ENCODE measurements at regions not wholly inside any gene's neighbourhood (a gene's known extent, or its start where the extent isn't known, plus 50 kb on each side); places are given as distances from the start of the nearest gene placed in this dataset.

DNA sequence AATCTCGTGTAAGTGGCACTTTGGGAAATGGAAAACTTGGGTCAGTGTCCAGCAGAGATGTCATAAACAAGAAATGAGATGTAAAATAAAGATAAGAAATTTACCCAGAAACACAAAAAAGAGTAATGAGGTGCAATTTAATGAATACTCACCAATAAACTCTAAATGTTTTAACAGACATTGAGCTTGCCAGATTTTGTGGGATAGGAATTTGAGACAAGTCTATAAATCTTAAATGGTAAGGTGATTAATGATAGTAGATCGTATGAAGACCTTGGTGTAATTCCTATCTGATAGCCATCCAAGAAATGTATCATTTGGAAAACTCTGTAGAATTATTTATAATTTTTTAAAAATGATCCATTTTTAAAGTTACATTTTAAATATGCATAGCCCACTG is 682.4 kb downstream of the MAT2B start:
- DNase-seq (ENCODE audit: low read depth, low spot score): no peak
- H3K4me1 ChIP-seq (ENCODE audit: control insufficient read depth, insufficient read depth, low read length): peaks cover 2% of the 10 kb centered on the region; the same call in 1 of the 2 replicates
- 100% methylated on average over 1 of the region's 2 CpGs for WGBS (ENCODE audit: insufficient coverage, insufficient read length)

DNA sequence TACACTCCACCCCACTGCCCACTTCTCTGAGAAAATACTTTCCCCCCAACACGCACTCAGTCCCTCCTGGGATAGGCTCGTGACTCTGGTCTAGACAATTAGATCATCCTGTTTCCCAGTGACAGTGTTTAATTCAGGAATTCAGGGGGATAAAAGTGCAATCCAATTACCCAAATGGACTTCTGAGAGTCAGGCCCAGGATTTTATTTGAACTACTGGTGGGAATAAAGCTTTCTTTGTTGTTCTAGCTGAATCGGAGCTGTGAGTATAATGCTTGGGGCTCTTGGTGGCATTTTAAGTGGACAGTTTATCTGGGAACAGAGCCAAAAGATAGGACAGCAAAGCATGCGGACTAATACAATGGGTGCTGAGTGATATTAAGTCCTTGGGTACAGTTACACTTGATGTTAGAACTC is 683.3 kb downstream of the MAT2B start:
- Histone ChIP-seq H3K27me3 (ENCODE audit: control insufficient read depth, insufficient read depth, low read length) (no peaks in the 10 kb centered on the region), H3K4me1 (ENCODE audit: control insufficient read depth, insufficient read depth, low read length) (peaks cover 2% of the 10 kb centered on the region; the same call in 1 of the 2 replicates), H3K27ac (ENCODE audit: low read length) (no peak overlapping the region), H3K9me3 (ENCODE audit: control insufficient read depth, insufficient read depth, low read length) (no peaks in the 10 kb centered on the region), H3K4me3 (ENCODE audit: low read length) (no peak overlapping the region), H3K36me3 (ENCODE audit: control insufficient read depth, insufficient read depth, low read length) (no peaks in the 10 kb centered on the region)
- no CpG with 5 or more reads among the region's 4 CpGs for WGBS (ENCODE audit: insufficient coverage, insufficient read length)
- DNase-seq (ENCODE audit: low read depth, low spot score): no peak

More for the DNA sequence above, 682.4 kb downstream of the MAT2B start:
- H3K36me3 ChIP-seq (ENCODE audit: control insufficient read depth, insufficient read depth, low read length): no peaks in the 10 kb centered on the region
- no peaks in the 10 kb centered on the region for H3K27me3 ChIP-seq (ENCODE audit: control insufficient read depth, insufficient read depth, low read length)
- no peak overlapping the region for H3K4me3 ChIP-seq (ENCODE audit: low read length)
- H3K27ac ChIP-seq (ENCODE audit: low read length): no peak overlapping the region
- H3K9me3 ChIP-seq (ENCODE audit: control insufficient read depth, insufficient read depth, low read length): no peaks in the 10 kb centered on the region

DNA sequence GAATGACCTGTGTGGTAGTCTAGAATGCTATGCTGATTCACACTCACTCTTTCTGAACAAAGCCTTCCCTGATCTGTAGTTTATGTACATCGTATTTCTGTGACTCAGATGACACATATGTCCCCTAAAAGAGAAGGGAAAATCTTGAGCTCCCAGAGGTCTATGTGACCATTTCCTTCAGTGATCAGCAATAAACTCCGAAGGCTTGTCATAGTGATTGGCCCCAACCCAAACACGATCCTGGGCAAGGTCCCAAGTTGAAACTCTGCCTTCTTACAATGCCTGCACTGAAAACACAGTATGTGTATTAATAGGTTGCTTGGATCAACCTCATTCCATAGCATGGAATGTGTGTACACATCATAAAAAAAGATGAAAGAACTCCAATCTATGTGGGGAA is 685.8 kb downstream of the MAT2B start:
- Histone ChIP-seq H3K9me3 (ENCODE audit: control insufficient read depth, insufficient read depth, low read length) (no peaks in the 10 kb centered on the region), H3K4me3 (ENCODE audit: low read length) (no peak overlapping the region), H3K36me3 (ENCODE audit: control insufficient read depth, insufficient read depth, low read length) (no peaks in the 10 kb centered on the region), H3K27ac (ENCODE audit: low read length) (no peak overlapping the region), H3K27me3 (ENCODE audit: control insufficient read depth, insufficient read depth, low read length) (no peaks in the 10 kb centered on the region), H3K4me1 (ENCODE audit: control insufficient read depth, insufficient read depth, low read length) (no peaks in the 10 kb centered on the region)
- no peak for DNase-seq (ENCODE audit: low read depth, low spot score)
- WGBS (ENCODE audit: insufficient coverage, insufficient read length): no CpG with 5 or more reads among the region's 3 CpGs

DNA sequence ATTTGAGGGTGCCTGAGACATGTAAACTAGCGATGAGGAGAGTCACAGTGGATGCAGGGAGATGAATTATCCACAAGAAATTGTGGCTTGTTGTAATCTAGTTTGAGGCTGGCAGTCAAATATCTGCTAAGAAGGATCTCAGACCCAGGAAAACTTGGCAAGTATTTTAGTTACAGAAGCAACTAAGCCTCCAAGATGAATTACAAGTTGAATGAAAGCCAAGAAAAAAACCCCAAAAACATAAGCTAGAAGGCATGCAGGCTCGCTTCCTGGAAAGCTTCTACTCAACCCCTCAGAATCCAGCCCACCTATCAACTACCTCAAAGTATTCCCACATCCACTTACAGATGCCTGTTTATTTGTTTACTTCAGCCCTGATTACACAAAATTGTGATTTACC is 696.9 kb downstream of the MAT2B start:
- Histone ChIP-seq H3K27me3 (ENCODE audit: control insufficient read depth, insufficient read depth, low read length) (no peaks in the 10 kb centered on the region), H3K4me1 (ENCODE audit: control insufficient read depth, insufficient read depth, low read length) (no peaks in the 10 kb centered on the region), H3K36me3 (ENCODE audit: control insufficient read depth, insufficient read depth, low read length) (no peaks in the 10 kb centered on the region), H3K4me3 (ENCODE audit: low read length) (no peak overlapping the region), H3K9me3 (ENCODE audit: control insufficient read depth, insufficient read depth, low read length) (no peaks in the 10 kb centered on the region), H3K27ac (ENCODE audit: low read length) (no peak overlapping the region)
- no peak for DNase-seq (ENCODE audit: low read depth, low spot score)
- no CpG with 5 or more reads among the region's 2 CpGs for WGBS (ENCODE audit: insufficient coverage, insufficient read length)

DNA sequence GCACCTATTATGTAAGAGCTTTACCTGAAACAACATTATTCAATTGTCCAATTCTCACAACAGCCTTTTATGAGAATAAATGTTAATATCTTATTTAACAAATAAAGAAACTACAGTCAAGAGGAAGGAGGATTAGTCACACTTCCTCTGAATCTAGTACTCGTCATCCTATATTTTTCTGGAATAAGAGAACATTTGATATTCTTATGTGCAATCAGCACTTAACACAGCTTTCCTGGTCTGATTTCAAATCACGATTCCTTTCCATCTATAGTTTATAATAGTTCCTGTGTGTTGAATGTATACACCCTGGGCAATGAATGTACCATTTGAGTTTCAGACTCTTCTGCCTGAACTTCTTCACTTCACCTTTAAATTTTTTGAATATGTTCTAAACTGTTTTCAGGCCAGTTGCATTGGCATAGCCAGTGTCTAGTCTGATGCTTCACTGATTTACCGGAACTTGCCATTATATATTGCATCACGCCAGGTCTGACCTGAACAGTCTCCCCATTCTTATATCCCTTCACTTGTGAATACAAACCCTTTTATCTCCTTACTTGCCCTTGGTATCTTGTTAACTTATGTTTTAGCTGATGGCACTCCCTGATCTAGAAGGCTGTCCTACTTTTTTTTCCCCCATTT is 698.3 kb downstream of the MAT2B start:
- Histone ChIP-seq H3K27ac (ENCODE audit: low read length) (no peak overlapping the region), H3K4me1 (ENCODE audit: control insufficient read depth, insufficient read depth, low read length) (no peaks in the 10 kb centered on the region), H3K4me3 (ENCODE audit: low read length) (no peak overlapping the region), H3K9me3 (ENCODE audit: control insufficient read depth, insufficient read depth, low read length) (no peaks in the 10 kb centered on the region), H3K27me3 (ENCODE audit: control insufficient read depth, insufficient read depth, low read length) (no peaks in the 10 kb centered on the region), H3K36me3 (ENCODE audit: control insufficient read depth, insufficient read depth, low read length) (no peaks in the 10 kb centered on the region)
- WGBS (ENCODE audit: insufficient coverage, insufficient read length): no CpG with 5 or more reads among the region's 4 CpGs
- no peak for DNase-seq (ENCODE audit: low read depth, low spot score)

DNA sequence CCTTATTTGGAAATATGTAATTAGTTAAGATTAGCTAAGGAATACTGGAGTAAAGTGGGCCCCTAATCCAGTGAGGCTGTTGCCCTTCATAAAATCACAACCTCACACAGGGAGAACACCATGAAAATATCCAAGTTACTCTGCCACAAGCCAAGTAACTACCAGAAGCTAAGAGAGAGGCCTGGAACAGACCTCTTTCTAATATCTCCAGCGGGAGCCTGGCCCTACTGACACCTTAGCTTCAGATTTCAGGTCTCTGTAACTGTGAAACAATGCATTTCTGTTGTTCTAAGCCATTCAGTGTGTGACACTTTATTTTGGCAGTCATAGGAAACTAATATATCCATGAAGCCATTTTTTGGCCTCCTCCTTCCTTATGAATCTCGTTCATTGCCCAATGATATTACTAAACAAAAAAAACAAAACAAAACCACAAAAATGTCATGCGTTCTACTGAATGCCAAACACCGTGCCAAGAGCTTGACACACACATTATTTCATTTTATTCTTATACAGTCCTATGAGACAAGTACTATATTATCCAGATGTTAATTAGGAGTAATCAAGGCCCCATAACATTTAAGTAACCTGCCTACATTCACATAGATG is 699.0 kb downstream of the MAT2B start:
- Histone ChIP-seq H3K4me1 (ENCODE audit: control insufficient read depth, insufficient read depth, low read length) (no peaks in the 10 kb centered on the region), H3K27me3 (ENCODE audit: control insufficient read depth, insufficient read depth, low read length) (no peaks in the 10 kb centered on the region), H3K4me3 (ENCODE audit: low read length) (no peak overlapping the region), H3K36me3 (ENCODE audit: control insufficient read depth, insufficient read depth, low read length) (no peaks in the 10 kb centered on the region), H3K9me3 (ENCODE audit: control insufficient read depth, insufficient read depth, low read length) (no peaks in the 10 kb centered on the region), H3K27ac (ENCODE audit: low read length) (no peak overlapping the region)
- DNase-seq (ENCODE audit: low read depth, low spot score): no peak
- no CpG with 5 or more reads among the region's 4 CpGs for WGBS (ENCODE audit: insufficient coverage, insufficient read length)

DNA sequence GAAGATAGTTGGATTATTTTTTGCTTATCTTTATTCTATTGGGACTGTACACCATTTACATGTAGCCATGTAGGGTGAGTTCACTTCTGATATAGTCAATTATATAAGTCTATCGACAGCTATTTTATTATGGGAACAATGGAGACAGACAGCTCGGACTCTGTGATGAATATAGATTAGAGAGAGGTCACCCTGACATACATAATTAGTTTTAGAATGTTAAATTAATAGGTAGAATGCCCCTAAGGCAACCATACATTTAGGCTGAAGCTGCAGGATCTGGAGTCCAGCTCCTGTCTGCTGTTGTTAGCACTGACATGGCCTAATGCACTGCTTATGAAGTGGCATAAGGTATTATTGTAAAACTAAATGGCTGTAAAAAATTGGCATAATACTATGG is 700.8 kb downstream of the MAT2B start:
- H3K4me1 ChIP-seq (ENCODE audit: control insufficient read depth, insufficient read depth, low read length): no peaks in the 10 kb centered on the region
- H3K36me3 ChIP-seq (ENCODE audit: control insufficient read depth, insufficient read depth, low read length): no peaks in the 10 kb centered on the region
- no peak for DNase-seq (ENCODE audit: low read depth, low spot score)
- H3K4me3 ChIP-seq (ENCODE audit: low read length): no peak overlapping the region
- no peaks in the 10 kb centered on the region for H3K27me3 ChIP-seq (ENCODE audit: control insufficient read depth, insufficient read depth, low read length)
- H3K27ac ChIP-seq (ENCODE audit: low read length): no peak overlapping the region
- no CpG with 5 or more reads among the region's 2 CpGs for WGBS (ENCODE audit: insufficient coverage, insufficient read length)
- no peaks in the 10 kb centered on the region for H3K9me3 ChIP-seq (ENCODE audit: control insufficient read depth, insufficient read depth, low read length)

DNA sequence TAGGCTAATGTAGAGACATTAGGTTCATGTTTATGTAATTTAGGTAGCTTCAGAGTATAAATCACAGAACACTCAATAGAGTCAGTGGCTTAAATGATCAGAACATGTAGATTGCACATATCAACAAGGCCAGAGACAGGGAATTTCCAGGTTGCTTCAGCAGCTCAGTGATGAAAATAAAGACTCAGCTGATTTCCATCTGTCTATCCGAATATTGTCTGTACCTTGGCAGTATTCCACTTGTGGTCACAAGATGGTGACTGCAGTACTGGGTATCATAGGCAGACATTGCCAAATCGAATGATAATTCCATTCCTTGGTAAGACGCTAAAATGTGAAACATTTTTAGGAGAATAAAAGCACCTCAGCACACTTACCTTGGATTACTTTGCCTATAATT is 702.2 kb downstream of the MAT2B start:
- no CpG with 5 or more reads among the region's 3 CpGs for WGBS (ENCODE audit: insufficient coverage, insufficient read length)
- H3K4me1 ChIP-seq (ENCODE audit: control insufficient read depth, insufficient read depth, low read length): no peaks in the 10 kb centered on the region
- H3K4me3 ChIP-seq (ENCODE audit: low read length): no peak overlapping the region
- H3K27me3 ChIP-seq (ENCODE audit: control insufficient read depth, insufficient read depth, low read length): no peaks in the 10 kb centered on the region
- no peak overlapping the region for H3K27ac ChIP-seq (ENCODE audit: low read length)
- no peaks in the 10 kb centered on the region for H3K9me3 ChIP-seq (ENCODE audit: control insufficient read depth, insufficient read depth, low read length)
- DNase-seq (ENCODE audit: low read depth, low spot score): no peak
- no peaks in the 10 kb centered on the region for H3K36me3 ChIP-seq (ENCODE audit: control insufficient read depth, insufficient read depth, low read length)

DNA sequence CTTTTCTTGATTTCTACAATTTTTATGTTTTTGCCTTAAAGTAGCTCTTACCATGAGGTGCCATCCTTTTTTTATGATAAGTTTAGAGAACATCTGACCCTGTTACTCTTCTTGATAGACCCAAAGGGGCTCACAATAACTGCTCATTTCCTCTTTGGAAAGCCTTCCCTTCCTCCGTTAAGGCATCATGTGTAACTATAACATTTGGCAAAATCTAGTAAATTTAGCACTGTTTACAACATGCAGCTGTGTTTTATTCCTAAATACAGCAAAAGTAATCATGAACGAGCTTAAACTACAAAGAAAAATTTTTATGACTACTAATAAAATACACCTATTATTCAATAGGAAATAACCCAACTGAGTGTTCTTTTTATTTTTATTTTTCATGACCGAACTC is 705.1 kb downstream of the MAT2B start:
- WGBS (ENCODE audit: insufficient coverage, insufficient read length): no CpG with 5 or more reads among the region's 3 CpGs
- Histone ChIP-seq H3K36me3 (ENCODE audit: control insufficient read depth, insufficient read depth, low read length) (no peaks in the 10 kb centered on the region), H3K4me3 (ENCODE audit: low read length) (no peak overlapping the region), H3K27me3 (ENCODE audit: control insufficient read depth, insufficient read depth, low read length) (no peaks in the 10 kb centered on the region), H3K4me1 (ENCODE audit: control insufficient read depth, insufficient read depth, low read length) (no peaks in the 10 kb centered on the region), H3K9me3 (ENCODE audit: control insufficient read depth, insufficient read depth, low read length) (no peaks in the 10 kb centered on the region), H3K27ac (ENCODE audit: low read length) (no peak overlapping the region)
- no peak for DNase-seq (ENCODE audit: low read depth, low spot score)

DNA sequence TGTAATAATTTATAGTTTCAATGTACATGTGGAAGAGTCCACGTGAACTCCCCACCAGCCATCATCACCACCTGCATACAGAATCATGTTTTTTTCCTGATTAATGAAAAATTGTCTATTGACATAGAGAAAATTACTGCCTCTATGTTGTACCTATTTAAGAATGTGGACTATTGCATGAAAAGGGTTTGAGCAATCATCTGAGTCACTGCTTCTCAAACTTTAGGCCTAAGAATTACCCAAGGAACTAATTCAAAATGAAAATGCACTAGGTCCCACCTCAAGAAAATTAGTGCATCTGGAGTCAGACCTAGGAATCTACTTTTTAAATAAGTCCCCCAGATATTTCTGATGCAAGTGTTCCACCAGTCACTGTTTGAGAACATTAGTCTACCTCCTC is 709.3 kb downstream of the MAT2B start:
- Histone ChIP-seq H3K36me3 (ENCODE audit: control insufficient read depth, insufficient read depth, low read length) (no peaks in the 10 kb centered on the region), H3K4me1 (ENCODE audit: control insufficient read depth, insufficient read depth, low read length) (no peaks in the 10 kb centered on the region), H3K27ac (ENCODE audit: low read length) (no peak overlapping the region), H3K27me3 (ENCODE audit: control insufficient read depth, insufficient read depth, low read length) (no peaks in the 10 kb centered on the region), H3K4me3 (ENCODE audit: low read length) (no peak overlapping the region), H3K9me3 (ENCODE audit: control insufficient read depth, insufficient read depth, low read length) (no peaks in the 10 kb centered on the region)
- DNase-seq (ENCODE audit: low read depth, low spot score): no peak
- WGBS (ENCODE audit: insufficient coverage, insufficient read length): no CpG with 5 or more reads among the region's 1 CpG

DNA sequence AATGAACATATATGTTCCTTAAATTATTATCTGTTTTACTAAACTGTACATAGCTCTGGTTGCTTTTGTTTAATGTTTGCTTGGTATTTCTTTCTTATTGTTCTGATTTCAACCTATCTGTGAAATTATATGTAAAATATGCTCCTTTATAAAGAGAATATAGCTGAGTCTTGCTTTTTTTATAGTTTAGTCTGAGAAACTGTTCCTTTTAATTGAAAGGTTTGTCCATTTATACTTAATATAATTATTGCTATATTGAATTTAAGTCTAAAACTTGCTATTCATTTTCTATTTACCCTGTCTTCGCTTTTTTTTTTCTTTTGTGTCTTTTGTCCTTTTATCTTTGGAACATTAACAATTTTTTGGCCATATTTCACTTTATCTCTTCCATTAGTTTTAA is 712.0 kb downstream of the MAT2B start:
- no peak overlapping the region for H3K27ac ChIP-seq (ENCODE audit: low read length)
- H3K4me3 ChIP-seq (ENCODE audit: low read length): no peak overlapping the region
- no peaks in the 10 kb centered on the region for H3K27me3 ChIP-seq (ENCODE audit: control insufficient read depth, insufficient read depth, low read length)
- no peaks in the 10 kb centered on the region for H3K9me3 ChIP-seq (ENCODE audit: control insufficient read depth, insufficient read depth, low read length)
- no CpG with 5 or more reads among the region's 1 CpG for WGBS (ENCODE audit: insufficient coverage, insufficient read length)
- H3K4me1 ChIP-seq (ENCODE audit: control insufficient read depth, insufficient read depth, low read length): no peaks in the 10 kb centered on the region
- no peaks in the 10 kb centered on the region for H3K36me3 ChIP-seq (ENCODE audit: control insufficient read depth, insufficient read depth, low read length)
- DNase-seq (ENCODE audit: low read depth, low spot score): no peak
